ENCODE measurements at regions not wholly inside any gene's neighbourhood (a gene's known extent, or its start where the extent isn't known, plus 50 kb on each side); places are given as distances from the start of the nearest gene placed in this dataset.

DNA sequence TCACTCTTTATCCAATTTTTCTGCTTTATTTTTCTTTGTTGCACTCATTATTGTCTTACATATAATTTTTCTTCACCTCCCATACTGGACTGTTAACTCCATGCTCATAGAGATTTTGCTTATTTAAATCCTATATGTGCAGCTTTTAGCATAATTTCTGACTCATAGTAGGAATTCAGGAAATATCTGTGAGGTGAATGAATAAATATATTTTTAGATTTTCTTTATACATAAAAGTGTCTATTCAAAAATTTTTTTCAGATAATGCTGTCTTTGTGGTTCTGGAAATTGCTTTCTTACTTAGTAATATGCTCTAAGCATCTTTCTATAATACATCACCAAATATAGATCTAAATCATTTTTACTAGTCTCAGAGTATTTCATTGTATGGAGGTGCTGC, 191.8 kb upstream of the SUCLG2 start:
- DNase-seq (ENCODE audit: low read depth in 1 of 2, low spot score in 1 of 2): no peak
- H3K27me3 ChIP-seq: no peaks in the 10 kb centered on the region

DNA sequence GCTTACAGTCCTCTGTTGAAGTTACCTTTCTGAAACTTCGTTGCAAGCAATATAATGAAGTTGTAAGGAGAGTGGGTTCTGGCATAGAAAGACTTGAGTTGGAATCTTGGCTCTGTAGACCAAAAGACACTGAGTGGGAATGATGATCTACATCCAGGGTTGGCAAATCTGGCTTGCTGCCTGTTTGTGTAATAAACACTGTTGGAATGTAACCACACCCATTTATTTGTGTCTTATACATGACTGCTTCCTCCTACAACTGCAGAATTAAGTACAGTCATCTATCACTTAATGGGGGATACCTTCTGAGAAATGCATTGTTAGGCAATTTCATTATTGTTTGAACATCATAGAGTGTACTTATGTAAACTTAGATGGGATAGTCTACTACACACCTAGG, 178.4 kb upstream of the SUCLG2 start:
- TF ChIP-seq, protein P1, sequence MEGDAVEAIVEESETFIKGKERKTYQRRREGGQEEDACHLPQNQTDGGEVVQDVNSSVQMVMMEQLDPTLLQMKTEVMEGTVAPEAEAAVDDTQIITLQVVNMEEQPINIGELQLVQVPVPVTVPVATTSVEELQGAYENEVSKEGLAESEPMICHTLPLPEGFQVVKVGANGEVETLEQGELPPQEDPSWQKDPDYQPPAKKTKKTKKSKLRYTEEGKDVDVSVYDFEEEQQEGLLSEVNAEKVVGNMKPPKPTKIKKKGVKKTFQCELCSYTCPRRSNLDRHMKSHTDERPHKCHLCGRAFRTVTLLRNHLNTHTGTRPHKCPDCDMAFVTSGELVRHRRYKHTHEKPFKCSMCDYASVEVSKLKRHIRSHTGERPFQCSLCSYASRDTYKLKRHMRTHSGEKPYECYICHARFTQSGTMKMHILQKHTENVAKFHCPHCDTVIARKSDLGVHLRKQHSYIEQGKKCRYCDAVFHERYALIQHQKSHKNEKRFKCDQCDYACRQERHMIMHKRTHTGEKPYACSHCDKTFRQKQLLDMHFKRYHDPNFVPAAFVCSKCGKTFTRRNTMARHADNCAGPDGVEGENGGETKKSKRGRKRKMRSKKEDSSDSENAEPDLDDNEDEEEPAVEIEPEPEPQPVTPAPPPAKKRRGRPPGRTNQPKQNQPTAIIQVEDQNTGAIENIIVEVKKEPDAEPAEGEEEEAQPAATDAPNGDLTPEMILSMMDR (IDR thresholded peaks at IDR 0.05; ENCODE audit: low read depth, low read length): no peak
- H3K4me3 ChIP-seq: no peak overlapping the region
- no peaks in the 10 kb centered on the region for H3K36me3 ChIP-seq
- no peaks in the 10 kb centered on the region for H3K9me3 ChIP-seq (ENCODE audit: low read depth)
- no peaks in the 10 kb centered on the region for H3K4me1 ChIP-seq (ENCODE audit: low read depth)
- DNase-seq (ENCODE audit: low read depth in 1 of 2, low spot score in 1 of 2): no peak
- H3K27me3 ChIP-seq: no peaks in the 10 kb centered on the region
- H3K27ac ChIP-seq: no peak overlapping the region

More for the DNA sequence above, 191.8 kb upstream of the SUCLG2 start:
- no peak overlapping the region for H3K4me3 ChIP-seq
- no peaks in the 10 kb centered on the region for H3K36me3 ChIP-seq
- no peaks in the 10 kb centered on the region for H3K4me1 ChIP-seq (ENCODE audit: low read depth)
- H3K27ac ChIP-seq: no peak overlapping the region
- H3K9me3 ChIP-seq (ENCODE audit: low read depth): no peaks in the 10 kb centered on the region
- TF ChIP-seq, protein P1 (IDR thresholded peaks at IDR 0.05; ENCODE audit: low read depth, low read length): no peak

DNA sequence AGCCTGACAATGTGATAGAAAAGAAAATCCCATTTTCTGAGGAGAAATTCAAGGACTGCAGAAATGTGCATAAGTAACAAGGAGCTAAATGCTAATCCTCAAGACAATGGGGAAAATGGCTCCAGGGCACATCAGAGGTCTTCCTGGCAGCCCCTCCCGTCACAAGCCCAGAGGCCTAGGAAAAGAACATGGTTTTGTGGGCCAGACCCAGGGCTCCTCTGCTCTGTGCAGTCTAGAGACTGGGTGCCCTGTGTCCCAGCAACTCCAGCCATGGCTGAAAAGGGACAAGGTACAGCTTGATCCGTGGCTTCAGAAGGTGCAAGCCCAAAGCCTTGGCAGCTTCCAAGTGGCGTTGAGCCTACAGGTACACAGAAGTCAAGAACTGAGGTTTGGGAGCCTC, 176.8 kb upstream of the SUCLG2 start:
- H3K27me3 ChIP-seq: no peaks in the 10 kb centered on the region
- H3K36me3 ChIP-seq: no peaks in the 10 kb centered on the region
- H3K4me3 ChIP-seq: no peak overlapping the region
- no peak overlapping the region for H3K27ac ChIP-seq
- TF ChIP-seq, protein P1 (IDR thresholded peaks at IDR 0.05; ENCODE audit: low read depth, low read length): no peak
- no peak for DNase-seq (ENCODE audit: low read depth in 1 of 2, low spot score in 1 of 2)
- no peaks in the 10 kb centered on the region for H3K4me1 ChIP-seq (ENCODE audit: low read depth)
- H3K9me3 ChIP-seq (ENCODE audit: low read depth): no peaks in the 10 kb centered on the region

DNA sequence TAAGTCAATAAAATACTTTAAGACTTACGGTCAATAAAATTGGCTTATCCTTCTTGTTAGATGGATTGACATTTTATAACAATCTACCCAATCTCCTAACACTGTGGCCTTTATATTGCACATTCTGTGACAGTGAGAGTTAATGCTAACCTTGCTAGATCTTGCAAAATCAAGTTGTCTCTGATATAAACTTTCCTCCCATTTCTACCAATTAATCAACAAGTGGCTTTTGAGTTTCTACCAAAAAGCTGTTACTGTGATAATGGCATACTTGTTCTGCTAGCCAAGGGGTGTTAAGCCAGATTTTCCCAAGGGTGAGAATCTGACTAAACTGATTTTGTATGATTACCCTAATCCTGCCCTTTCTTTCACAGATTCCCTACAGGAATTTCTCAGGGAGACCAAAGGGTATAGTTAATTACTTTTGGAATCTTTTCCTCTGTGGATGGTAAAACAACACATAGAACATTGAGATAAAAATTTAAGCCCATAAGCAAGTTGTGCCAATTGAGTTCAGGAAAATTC, 174.1 kb upstream of the SUCLG2 start:
- TF ChIP-seq, protein P1 (IDR thresholded peaks at IDR 0.05; ENCODE audit: low read depth, low read length): no peak
- DNase-seq (ENCODE audit: low read depth in 1 of 2, low spot score in 1 of 2): no peak
- H3K36me3 ChIP-seq: no peaks in the 10 kb centered on the region
- H3K4me1 ChIP-seq (ENCODE audit: low read depth): no peaks in the 10 kb centered on the region
- no peak overlapping the region for H3K4me3 ChIP-seq
- H3K27me3 ChIP-seq: no peaks in the 10 kb centered on the region
- no peak overlapping the region for H3K27ac ChIP-seq
- H3K9me3 ChIP-seq (ENCODE audit: low read depth): no peaks in the 10 kb centered on the region

DNA sequence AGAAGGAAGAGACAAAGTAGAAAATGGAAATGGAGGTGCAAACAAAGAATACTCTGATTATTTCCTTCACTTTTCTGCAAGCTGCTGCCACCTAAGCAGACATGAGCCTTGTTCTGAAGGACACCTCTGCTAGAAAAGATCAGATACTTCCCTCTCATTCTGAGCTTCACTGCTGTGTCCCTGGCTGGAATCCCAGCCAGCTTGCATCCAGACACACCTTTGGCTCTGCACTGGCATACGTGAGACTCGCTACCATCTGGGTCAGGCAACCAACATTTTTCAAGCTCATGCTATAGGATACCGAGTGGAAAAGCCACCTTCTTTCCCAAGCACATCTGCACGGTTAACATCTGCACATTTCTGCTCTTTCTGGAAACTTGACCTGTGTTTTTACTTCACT, 166.7 kb upstream of the SUCLG2 start:
- H3K36me3 ChIP-seq: no peaks in the 10 kb centered on the region
- H3K9me3 ChIP-seq (ENCODE audit: low read depth): no peaks in the 10 kb centered on the region
- DNase-seq (ENCODE audit: low read depth in 1 of 2, low spot score in 1 of 2): no peak
- H3K4me1 ChIP-seq (ENCODE audit: low read depth): no peaks in the 10 kb centered on the region
- TF ChIP-seq, protein P1 (IDR thresholded peaks at IDR 0.05; ENCODE audit: low read depth, low read length): no peak
- H3K4me3 ChIP-seq: no peak overlapping the region
- no peaks in the 10 kb centered on the region for H3K27me3 ChIP-seq
- no peak overlapping the region for H3K27ac ChIP-seq

DNA sequence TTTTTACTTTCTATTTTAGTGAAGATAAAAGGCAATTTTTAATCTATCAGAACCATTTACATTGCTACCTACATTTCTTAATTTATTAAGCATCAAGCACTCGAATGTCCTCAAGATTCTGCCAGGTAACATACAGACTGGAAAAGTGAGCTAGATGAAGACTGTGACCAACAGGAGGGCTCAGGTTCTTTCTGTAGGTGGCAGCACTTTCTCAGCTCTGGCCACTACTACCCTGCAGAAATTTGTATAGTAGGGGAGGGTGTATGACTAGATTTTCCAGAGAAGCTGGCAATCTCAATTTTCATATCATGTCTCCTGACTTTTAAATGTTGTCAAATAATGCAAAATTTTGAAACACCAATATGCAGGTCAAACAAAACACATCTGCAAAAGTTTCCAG, 165.0 kb upstream of the SUCLG2 start:
- TF ChIP-seq, protein P1 (IDR thresholded peaks at IDR 0.05; ENCODE audit: low read depth, low read length): no peak
- Histone ChIP-seq H3K27ac (no peak overlapping the region), H3K4me3 (no peak overlapping the region), H3K36me3 (no peaks in the 10 kb centered on the region), H3K4me1 (ENCODE audit: low read depth) (no peaks in the 10 kb centered on the region), H3K9me3 (ENCODE audit: low read depth) (no peaks in the 10 kb centered on the region), H3K27me3 (no peaks in the 10 kb centered on the region)
- DNase-seq (ENCODE audit: low read depth in 1 of 2, low spot score in 1 of 2): peak in 1 of 2 donors; percentile 42
